HG03066 (cell line): ENCODE measurements at regions not wholly inside any gene's neighbourhood (a gene's known extent, or its start where the extent isn't known, plus 50 kb on each side); places are given as distances from the start of the nearest gene placed in this dataset.
A peak's percentile ranks its signal among the peaks of the same experiment; 100 is the strongest.

ENCODE experiments used
- ATAC-seq: cut with Tn5 transposase; IDR thresholded peaks from one replicate; pipeline ENCODE4 v1.9.1; 2021; ENCODE audit warnings: low read depth; ENCODE audit not compliant: unreplicated experiment

- no peak for ATAC-seq
Observed at GRCh38 chr6:26304797-26305640, 60.0 kb upstream of the BTN3A2 start.

- no peak for ATAC-seq
Observed at GRCh38 chr6:26305641-26305969, 59.4 kb upstream of the BTN3A2 start.

- ATAC-seq, result no peak
Observed at GRCh38 chr6:26306232-26306631, 58.8 kb upstream of the BTN3A2 start.

- no peak for ATAC-seq
Observed at GRCh38 chr6:26307850-26308249, 57.1 kb upstream of the BTN3A2 start.

GRCh38 chr6:26309731-26310142 is 55.3 kb upstream of the BTN3A2 start:
- peak; percentile 34 for ATAC-seq

- ATAC-seq, result no peak
Observed at GRCh38 chr6:26311012-26311384, 54.0 kb upstream of the BTN3A2 start.

GRCh38 chr6:26311385-26312095 is 53.5 kb upstream of the BTN3A2 start:
- no peak for ATAC-seq

- ATAC-seq, result no peak
Observed at GRCh38 chr6:26312096-26312463, 52.9 kb upstream of the BTN3A2 start.

- ATAC-seq, result peak; percentile 45
Observed at GRCh38 chr6:26312501-26313397, 52.2 kb upstream of the BTN3A2 start.
